HPDE6-E6E7 (cell line): ENCODE measurements at regions not wholly inside any gene's neighbourhood (a gene's known extent, or its start where the extent isn't known, plus 50 kb on each side); places are given as distances from the start of the nearest gene placed in this dataset.
"Not testable (repeated sequence)": the region's sequence is repeated elsewhere in the genome, so short reads cannot be mapped to it uniquely, and the experiment has no call there.

Source experiments
- DNase-seq: peaks from one replicate; pipeline ENCODE4 v3.0.0; 2011; ENCODE audit warnings: missing footprints; ENCODE audit errors: extremely low spot score

DNA sequence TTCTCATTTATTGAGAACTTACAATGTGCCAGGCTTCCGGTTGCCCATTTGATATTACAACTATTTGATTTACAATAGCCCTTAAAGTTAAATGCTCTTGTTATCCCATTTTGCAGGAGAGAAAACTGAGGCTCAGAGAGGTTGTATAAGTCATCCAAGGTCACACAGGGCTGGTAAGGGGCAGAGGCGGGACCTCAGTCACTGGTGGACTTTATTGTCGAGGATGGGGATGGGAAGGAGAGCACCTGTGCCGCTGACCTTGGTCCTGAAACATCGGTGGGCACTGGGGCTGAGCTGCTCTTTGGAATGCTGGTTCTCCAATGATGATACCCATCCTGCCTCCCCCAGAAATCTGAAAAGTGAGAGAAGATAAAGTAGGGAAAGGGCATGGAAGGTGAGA lies 265.4 kb downstream of the MIAT start:
- DNase-seq = no peak

DNA sequence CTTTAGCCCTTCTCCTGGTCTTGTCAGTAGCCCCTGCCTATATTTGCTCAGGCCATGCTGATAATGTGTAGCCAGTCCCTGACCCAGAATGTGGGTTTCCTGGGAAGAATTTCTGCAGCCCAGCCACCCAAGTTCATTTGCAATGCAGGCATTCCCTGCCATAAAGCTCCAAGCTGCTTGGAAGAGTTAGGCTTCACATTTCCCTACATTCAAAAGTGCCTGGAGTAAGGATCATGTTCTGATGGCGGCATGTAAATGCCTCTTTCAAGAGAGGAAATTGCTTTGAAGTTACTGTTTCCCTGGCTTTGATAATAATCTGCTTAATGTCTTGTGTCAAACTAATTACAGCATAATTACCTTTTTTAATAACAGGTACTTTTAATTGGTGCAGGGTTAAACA lies 266.1 kb downstream of the MIAT start:
- DNase-seq = no peak

DNA sequence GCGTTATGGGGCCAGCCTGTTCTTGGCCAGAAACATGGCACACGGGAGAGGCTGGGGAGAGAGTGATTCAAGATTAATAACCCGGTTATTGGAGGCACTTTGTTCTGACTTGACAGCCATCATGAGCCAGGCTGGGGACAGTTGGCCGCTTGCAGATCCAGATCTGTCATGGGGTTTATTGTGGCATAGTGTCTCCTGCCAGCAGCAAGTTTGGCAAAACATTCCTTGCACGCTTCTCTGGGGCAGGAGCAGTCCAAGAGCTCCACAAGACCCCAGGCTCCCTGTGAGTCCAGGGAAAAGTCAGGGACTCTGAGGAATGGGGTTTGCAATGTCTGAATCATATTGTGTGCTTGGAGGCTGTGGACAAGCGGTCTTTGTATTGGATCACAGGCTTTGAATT lies 270.4 kb downstream of the MIAT start:
- no peak for DNase-seq

DNA sequence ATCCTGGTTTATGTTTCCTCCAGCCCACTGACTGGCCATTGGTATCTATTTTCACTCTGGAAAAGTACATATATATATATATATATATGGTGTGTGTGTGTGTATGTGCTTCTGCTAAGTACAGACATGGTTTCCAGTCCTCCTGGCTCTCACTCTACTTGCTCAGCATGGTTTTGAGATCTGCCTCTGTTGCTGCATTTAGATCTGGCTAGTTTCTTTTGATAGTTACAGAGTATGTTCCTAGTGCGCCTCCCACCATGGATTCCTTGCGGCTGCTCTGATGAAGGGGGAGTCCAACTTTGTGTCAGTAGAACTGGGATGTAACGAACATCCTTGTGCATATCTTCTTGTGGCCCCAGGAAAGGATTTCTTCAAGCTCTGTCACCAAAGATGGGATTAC lies 274.1 kb downstream of the MIAT start:
- no peak for DNase-seq

DNA sequence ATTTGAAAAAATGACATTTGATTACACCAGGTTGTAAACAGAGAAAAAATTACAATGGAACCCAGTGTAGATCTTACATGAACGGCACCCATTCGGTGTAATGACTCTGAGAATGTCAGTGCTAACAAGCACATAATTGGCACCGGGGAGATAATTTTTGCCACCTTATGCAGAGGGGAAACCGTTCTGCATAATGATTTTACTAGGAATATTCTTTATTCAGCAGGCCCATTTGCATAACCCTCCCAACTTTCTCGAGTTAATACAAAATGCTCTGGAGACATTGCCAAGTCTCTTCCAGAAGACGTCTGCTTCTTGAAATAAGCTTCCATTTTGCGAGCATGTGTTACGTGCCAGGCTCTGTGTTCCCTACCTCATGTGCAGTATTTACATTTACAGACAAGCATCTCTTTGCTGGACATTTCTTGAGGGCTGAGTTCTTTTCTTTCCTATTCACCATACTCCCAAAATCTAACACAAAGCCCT lies 275.8 kb downstream of the MIAT start:
- no peak for DNase-seq

DNA sequence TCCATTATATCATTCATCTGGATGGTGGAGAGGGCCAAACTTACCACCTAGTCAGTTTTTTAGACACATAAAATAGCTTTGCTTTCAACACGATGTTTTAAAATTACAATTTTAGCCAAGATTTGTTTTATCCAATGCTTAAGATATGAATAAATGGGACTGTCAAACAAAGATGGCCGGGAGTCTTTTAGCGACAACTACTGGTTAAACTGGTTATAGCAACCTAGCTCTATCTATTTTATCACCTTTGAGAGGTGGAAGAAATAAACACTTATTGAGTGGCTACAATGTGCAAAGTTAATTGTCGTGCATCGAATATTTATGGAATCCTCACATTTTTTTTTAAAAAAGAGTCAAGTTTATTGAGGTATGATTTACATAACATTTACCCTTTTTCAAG lies 279.8 kb downstream of the MIAT start:
- no peak for DNase-seq

DNA sequence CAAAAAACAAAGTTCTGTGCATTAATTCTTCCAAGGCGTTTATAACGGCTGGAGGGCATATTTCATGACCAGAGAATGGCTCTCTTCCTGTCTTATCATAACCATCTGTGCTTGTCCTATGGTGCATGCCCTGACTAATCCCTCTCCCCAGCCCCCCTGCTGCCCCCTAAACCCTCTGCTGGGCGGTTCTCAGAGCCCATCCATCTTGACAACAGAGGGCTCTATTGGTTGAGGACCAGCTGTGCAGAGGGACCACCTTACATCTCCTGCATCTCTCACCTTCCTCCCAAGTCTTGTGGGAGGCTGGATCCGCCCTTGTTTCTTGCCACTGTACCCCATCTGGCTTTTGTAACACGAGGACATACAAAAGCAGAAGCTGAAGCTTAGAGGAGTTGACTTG lies 282.1 kb downstream of the MIAT start:
- DNase-seq = no peak

DNA sequence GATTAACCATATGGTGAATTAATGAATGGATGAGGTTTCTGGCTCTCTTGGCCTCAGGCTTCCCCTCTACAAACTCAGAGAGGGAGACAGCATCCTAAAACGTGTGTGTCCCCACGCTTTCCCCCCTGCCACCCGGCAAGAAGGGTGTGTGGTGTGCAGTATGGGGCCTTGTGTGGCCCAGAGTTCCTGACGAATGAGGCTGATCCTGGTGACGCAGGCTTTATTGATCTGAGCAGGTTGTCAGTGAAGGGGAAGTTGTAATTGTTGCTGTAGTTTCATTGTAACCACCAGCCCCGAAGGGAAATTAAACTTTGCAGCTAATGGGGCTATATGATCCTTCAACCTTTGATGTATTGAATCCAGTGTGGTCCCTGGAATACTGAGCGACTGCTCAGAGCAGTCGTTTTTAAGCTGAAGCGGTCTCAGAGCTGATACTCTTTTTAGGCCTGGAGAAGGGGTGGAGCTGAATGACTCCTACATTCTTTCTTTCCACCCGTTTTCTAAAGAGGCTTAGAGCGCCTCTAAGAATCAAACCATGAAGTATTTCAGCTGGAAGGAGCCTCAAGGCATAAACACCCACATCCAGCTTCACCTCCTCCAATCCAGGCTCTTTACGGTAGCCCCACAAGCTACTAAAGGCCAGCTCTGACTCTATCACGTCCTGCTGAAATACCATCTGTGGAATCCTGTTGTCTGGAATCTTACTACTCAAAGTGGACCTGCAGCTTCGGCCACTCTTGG lies 284.7 kb downstream of the MIAT start:
- DNase-seq = no peak

DNA sequence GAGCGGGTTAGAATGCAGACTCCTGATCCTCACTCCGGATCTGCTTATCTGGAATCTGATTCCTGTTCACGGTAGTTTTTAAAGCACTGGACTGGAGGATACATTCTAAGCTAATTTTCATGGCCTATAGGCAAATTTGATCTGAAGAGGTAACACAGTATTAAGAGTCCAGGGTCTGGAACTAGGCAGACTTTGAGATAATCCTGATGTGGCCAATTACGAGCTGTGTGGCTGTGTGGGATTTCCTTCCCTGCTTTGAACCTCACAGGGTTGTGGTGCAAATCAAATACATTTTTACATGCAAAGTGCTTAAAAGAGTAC lies 285.2 kb downstream of the MIAT start:
- DNase-seq = no peak

DNA sequence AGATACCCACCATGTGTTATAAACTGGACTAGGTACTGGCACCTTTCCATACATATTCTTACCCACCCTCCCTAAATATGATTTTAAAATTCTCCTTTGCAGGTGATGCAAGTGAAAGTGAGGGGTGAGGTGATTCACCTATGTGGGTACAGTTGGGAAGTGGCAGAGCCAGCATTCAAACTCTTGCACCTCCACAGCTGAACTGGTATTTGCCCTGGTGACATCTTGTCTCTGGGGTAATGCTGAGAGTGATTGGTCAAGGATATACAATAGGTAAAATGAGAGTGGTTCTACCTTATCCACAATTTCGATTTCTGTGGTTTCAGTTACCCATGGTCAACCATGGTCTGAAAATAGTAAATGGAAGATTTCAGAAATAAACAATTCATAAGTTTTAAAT lies 288.2 kb downstream of the MIAT start:
- DNase-seq = no peak

DNA sequence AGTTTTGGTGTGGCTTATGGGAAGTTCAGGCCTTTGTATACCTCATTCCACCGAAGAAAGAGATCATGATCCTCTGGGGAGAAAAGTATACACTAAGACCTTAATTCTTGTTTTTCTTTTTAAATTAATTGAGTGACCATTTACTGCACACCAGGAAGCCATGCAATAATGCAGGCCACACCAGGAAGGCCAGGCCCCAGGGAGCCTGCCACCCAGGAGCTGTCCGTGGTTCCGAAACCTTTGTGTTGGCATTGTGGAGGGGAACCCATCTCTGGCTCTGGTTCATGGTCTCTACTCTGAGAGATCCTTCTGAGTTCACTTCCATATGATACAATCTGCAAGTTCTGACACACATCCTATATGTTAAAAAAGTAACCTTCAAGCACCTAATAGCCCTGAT lies 291.8 kb downstream of the MIAT start:
- DNase-seq = no peak

DNA sequence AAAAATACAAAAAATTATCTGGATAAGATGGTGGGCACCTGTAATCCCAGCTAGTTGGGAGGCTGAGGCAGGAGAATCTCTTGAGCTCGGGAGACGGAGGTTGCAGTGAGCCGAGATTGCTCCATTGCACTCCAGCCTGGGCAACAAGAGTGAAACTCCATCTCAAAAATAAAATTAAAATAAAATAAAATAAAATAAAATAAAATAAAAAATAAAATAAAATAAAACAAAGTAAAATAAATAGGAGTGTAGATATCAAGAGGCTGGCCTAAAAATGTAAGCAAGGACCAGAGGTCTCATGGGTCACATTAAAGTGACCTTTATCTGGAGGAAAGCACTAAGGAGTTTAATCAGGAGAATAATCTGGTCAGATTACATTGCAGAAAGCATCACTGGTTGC lies 293.8 kb downstream of the MIAT start:
- DNase-seq = not testable (repeated sequence)

DNA sequence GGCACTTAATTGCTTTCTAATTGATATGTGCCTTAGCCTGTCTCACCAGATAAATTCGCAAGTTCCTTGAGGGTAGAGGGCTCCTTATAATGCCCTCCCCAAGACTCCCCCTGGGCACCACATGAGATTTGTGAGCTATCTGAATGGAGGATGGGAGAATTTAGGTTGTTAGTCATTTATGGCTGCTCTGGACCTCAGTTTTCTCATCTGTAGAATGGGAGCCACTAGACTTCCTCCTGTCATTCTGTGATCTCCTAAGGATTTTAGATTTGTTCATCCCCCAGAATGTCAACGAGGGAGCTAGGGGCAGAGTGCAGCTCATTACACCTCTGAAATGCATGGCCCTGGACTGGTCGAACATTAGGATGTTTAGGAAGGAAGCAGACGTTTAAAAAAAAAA lies 294.6 kb downstream of the MIAT start:
- DNase-seq = no peak

DNA sequence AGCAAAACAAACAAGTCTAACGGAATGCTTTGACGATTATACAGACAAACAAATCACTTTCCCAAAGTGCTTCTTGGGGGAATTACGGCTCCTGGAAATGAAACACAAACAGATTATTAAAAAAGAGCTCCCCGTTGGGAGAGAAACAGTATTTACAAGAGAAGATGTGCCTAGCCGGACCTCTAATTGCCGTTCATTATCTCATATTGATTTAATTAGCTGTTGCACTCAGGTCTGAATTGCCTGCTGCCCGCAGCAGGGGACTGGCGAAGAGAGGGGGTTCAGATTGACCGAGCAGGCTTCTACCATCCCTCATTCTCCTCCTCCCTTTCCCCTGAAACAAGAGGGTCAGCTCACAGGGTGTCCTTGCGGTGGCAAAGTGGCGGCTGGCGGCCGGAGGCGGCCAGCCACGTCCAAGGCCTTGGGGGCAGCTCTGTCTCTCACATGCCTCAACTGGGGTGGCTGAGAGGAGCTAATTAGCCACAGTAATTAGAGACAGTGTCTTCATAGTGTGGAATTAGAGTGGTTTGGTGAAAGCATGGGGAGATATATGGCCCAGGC lies 295.1 kb downstream of the MIAT start:
- DNase-seq = no peak

DNA sequence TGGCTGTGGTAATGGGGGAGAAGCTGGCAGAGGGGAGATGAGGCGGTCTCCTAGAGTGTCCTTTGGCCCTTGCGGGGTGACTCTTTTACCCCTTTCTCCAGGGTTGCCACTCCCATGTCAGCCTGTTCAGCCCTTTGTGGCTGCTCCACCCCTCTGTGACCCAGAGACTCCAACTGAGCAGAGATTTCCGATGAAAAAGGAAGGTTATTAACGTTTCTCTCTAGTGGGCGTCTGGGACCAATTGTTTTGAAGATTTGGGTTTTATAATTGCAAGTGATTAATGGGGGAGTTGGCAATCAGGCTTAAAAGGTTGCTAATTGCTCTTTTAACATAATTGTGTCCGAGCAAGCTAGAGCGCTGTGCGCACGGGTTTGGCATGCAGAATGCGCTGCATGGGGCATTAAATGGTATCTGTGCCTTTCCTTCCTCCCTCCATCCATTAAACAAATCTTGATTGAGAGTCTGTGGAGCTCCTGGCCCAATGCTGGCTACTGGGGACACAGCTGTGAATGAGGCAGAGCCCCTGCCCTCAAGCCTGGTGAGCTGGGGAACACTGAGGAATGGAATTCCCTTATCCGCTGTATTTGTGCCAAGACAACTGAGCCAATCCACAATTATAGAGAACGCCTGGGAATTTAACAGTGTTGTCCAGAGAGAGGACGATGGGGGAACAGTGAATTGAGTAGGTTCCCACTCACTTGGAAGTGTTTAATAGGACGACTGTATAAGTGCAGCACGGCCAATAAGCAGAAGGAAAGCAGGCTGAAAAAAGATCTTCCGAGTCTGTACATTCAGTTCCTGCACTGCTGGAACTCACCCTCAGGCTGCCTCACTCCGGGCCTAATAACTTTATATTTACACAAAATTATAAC lies 295.9 kb downstream of the MIAT start:
- DNase-seq = no peak

DNA sequence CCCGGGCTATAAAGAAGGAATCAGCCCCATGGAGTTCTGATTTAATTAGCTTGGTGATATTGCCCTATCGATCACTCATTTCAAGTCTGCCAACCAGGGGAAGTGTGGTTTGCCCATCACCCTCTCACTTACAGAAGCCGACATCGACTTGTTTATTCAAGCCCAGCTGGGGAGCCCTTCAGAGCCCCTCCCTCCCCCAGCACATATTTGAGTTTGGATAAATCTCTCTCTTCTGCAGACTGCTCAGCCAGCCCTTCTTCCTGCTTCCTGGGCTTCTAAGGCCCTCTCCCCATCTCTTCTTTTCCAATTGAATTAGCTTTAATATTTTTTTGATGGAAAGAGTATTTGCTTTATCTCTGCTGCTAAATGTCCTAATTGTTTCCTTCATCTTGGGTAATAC lies 299.0 kb downstream of the MIAT start:
- no peak for DNase-seq

DNA sequence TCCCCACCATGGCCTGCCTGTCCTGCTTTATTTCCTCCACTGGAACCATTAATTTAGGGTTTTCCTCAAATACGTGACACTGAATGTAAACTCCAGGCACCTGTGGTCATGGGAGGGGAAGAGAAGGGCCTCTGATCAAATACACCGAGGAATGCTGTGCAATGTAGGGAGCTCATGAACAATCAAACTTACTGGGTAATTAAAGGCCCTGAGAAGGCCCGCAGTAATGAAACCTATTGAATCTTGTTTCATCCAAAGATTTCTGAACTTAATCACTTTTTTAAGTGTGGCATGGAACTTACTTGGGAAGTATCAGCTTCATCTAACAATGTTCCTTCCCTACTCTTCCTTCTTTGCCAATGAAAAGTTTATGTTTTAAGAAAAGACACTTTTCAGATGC lies 299.8 kb downstream of the MIAT start:
- no peak for DNase-seq

DNA sequence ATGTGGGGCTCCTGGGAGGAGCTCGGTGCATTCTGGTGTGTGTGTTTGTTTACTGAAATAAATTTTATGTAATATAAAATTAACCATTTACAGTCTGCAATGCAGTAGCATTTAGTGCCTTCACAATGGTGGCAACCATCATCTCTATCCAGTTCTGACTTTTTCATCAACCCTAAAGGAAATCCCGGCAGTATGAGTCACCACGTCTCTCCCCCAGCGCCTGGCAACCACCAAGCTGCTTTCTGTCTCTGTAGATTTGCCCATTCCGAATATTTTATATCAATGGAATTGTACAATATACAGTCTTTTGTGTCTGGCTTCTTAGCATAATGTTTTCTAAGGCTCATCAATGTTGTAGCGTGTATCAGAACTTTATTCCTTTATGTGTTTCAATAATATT lies 300.5 kb downstream of the MIAT start:
- no peak for DNase-seq

DNA sequence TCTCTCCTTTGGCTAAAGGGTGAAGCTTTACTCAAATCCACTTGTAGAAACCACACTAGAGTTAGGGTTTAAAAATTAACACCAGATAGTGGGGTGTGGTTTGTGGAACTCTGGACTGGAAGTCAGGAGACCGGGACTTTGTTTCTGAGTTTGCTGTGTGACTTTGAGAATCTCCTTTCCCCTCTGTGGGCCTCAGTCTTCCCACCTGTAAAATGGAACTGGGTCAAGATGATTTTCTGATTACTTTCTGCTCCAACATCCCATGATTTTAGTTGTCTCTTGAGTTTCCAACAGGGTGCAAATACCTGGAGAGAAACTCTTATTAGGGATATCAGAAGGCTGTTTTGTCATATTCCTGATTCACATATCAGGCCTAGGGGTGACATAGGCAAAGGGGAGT lies 301.0 kb downstream of the MIAT start:
- no peak for DNase-seq

DNA sequence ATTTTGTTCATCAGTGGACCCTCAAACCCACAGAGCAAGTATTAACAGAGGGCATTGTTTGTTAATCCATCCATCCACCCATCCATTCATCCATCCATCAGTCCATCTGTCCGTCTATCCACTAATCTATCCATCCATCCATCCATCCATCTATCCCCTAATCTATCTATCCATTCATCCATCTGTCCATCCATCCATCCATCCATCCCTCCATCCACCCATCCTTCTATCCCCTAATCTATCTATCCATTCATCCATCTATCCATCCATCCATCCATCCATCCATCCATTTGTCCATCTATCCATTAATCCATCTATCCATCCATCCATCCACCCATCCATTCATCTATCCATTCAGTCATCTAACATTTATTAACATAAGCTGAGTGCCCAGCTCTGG lies 307.3 kb downstream of the MIAT start:
- no peak for DNase-seq

DNA sequence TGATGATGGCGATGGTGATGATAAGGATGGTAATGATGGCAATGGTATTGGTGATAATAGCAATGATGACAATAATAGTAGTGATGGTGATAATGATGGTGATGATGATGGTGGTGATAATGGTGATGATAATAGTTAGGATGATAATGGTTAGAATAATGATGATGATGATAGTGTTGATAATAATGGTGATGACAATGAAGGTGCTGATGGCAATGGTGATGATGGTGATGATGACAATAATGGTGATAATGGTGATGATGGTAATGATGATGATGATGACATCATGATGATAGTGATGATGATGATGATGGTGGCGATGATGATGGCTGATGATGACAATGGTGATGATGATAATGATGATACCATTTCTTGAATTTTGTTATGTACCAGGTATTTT lies 309.9 kb downstream of the MIAT start:
- no peak for DNase-seq

DNA sequence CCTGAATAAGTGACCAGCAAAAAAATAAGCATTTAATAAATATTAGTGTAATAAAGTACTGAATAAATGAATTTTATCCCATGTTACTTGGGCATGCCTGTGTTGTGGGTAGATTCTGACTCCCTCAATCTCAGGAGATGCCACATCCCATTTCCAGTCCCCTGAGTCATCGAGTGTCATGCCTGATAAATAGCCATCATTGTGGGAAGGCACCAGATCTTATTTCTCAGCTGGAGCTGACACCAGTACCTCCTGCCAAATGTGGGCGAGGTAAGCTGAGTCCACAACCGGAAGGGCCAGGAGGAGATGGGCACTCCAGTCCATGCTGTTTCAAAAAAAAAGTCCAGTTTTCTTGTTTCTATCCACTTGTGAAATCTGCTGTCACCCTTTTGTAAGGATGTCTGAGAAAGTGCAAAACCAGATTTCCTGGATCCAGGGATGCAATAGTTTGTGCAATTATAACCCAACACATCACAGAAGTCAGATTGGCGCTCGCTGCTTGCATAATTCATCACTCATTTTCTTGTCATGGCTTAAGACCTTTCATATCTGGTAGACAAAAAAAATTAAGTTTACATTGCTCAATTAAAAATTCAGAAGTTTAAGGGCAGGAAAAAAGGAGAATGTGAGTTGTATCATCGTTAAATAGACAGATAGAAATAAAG lies 311.6 kb downstream of the MIAT start:
- DNase-seq = no peak
